ENCODE measurements at regions not wholly inside any gene's neighbourhood (a gene's known extent, or its start where the extent isn't known, plus 50 kb on each side); places are given as distances from the start of the nearest gene placed in this dataset.

GRCh38 chr10:46175296-46175695 lies 111.5 kb upstream of the ANTXRL start:
- TF ChIP-seq, protein P1, sequence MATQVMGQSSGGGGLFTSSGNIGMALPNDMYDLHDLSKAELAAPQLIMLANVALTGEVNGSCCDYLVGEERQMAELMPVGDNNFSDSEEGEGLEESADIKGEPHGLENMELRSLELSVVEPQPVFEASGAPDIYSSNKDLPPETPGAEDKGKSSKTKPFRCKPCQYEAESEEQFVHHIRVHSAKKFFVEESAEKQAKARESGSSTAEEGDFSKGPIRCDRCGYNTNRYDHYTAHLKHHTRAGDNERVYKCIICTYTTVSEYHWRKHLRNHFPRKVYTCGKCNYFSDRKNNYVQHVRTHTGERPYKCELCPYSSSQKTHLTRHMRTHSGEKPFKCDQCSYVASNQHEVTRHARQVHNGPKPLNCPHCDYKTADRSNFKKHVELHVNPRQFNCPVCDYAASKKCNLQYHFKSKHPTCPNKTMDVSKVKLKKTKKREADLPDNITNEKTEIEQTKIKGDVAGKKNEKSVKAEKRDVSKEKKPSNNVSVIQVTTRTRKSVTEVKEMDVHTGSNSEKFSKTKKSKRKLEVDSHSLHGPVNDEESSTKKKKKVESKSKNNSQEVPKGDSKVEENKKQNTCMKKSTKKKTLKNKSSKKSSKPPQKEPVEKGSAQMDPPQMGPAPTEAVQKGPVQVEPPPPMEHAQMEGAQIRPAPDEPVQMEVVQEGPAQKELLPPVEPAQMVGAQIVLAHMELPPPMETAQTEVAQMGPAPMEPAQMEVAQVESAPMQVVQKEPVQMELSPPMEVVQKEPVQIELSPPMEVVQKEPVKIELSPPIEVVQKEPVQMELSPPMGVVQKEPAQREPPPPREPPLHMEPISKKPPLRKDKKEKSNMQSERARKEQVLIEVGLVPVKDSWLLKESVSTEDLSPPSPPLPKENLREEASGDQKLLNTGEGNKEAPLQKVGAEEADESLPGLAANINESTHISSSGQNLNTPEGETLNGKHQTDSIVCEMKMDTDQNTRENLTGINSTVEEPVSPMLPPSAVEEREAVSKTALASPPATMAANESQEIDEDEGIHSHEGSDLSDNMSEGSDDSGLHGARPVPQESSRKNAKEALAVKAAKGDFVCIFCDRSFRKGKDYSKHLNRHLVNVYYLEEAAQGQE (IDR thresholded peaks at IDR 0.05; ENCODE audit: unreplicated experiment) = no peak
- no peak for TF ChIP-seq CTCF (conservative IDR thresholded peaks at IDR 0.05; ENCODE audit: low read depth in 2 of 2)
- TF ChIP-seq CREB1 (CRISPR knock-in tag; IDR thresholded peaks at IDR 0.05; ENCODE audit: low read depth) = no peak
- no peak for TF ChIP-seq POLR2AphosphoS5 (IDR thresholded peaks at IDR 0.05; ENCODE audit: low read depth)
- no peak for TF ChIP-seq EZH2 (IDR thresholded peaks at IDR 0.05; ENCODE audit: low read depth, unreplicated experiment)
- TF ChIP-seq JUNB (IDR thresholded peaks at IDR 0.05; ENCODE audit: unreplicated experiment) = no peak
- TF ChIP-seq ZNF331 (CRISPR knock-in tag; IDR thresholded peaks at IDR 0.05; ENCODE audit: low read depth) = no peak
- TF ChIP-seq STAT1 (IDR thresholded peaks at IDR 0.05; ENCODE audit: unreplicated experiment) = no peak
- TF ChIP-seq, protein P2, sequence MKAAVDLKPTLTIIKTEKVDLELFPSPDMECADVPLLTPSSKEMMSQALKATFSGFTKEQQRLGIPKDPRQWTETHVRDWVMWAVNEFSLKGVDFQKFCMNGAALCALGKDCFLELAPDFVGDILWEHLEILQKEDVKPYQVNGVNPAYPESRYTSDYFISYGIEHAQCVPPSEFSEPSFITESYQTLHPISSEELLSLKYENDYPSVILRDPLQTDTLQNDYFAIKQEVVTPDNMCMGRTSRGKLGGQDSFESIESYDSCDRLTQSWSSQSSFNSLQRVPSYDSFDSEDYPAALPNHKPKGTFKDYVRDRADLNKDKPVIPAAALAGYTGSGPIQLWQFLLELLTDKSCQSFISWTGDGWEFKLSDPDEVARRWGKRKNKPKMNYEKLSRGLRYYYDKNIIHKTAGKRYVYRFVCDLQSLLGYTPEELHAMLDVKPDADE (IDR thresholded peaks at IDR 0.05) = no peak
- no peak for TF ChIP-seq ZNF114 (CRISPR knock-in tag; IDR thresholded peaks at IDR 0.05)
- TF ChIP-seq EZH2phosphoT487 (IDR thresholded peaks at IDR 0.05; ENCODE audit: unreplicated experiment) = no peak

Measured in GM23338 (cell line).